ENCODE measurements at regions not wholly inside any gene's neighbourhood (a gene's known extent, or its start where the extent isn't known, plus 50 kb on each side); places are given as distances from the start of the nearest gene placed in this dataset.

DNA sequence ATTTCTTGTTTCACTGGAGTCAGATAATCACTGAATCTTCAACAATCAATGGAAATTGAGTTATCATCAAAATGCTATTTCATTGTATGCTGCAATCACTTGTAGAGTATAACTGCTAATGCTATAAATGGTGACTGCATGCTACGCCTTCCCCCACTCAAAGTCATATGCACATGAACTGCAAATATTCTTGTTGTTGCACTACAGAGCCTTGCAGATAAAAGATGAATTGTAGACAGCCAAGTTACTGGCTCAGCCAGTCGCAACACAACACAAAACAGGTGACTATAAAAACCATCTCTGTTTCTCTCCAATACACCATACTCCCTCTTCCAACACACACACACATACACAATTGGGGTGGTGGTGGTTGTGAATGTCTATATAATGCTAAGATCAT, 171.0 kb upstream of the HMGA2 start:
- H3K27me3 ChIP-seq (ENCODE audit: control insufficient read depth in 3 of 3, insufficient read depth in 3 of 3, low read length in 3 of 3), result no peaks in the 10 kb centered on the region
- WGBS, 3 donors, result 89 to 92% (median 91%) methylated on average over 2 of the region's 2 CpGs
- DNase-seq (no peak), FAIRE-seq (no peak)
- no peak overlapping the region for H3K27ac ChIP-seq (ENCODE audit: low read depth in 1 of 3, low read length in 2 of 3)
- H3K4me3 ChIP-seq (ENCODE audit: low read depth in 1 of 3, low read length in 3 of 3), result no peak overlapping the region
- no peaks in the 10 kb centered on the region for H3K36me3 ChIP-seq (ENCODE audit: control insufficient read depth in 3 of 3, insufficient read depth in 2 of 3, low read depth in 1 of 3, low read length in 3 of 3)
- H3K4me1 ChIP-seq (ENCODE audit: control insufficient read depth in 3 of 3, insufficient read depth in 2 of 3, low read depth in 1 of 3, low read length in 2 of 3), result peaks cover 0 to 2% (median 0%) of the 10 kb centered on the region in 3 donors
- no peaks in the 10 kb centered on the region for H3K9me3 ChIP-seq (ENCODE audit: control insufficient read depth in 2 of 2, insufficient read depth in 1 of 2, low read depth in 1 of 2, low read length in 1 of 2)

DNA sequence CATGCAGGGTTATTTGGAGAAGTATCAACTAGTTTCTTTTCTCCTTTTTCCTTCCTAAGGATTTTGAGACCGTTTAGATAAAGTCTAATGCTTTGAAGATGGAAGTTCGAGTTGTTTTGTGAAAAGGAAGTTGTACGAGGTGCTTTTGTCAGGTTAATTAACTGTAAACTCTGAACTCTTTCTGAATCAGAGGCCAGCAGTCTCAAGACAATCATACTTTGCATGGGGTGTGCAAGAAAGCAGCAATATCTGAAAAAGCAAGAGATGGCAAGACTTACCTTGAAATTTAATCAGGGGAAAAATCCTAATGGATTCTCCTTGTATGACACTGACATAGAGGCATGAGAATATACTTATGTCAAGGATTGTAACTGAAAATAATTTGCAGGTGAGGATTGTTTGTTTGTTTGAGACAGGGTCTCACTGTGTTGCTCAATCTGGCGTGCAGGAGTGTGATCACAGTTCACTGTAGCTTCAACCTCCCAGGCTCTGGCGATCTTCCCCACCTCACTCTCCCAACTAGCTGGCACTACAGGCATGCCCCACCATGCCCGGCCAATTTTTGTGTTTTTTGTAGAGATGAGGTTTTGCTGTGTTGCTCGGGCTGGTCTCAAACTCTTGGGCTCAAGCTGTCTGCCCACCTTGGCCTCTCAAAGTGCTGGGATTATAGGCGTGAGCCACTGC, 170.2 kb upstream of the HMGA2 start:
- DNase-seq (peak; percentile 16 to 40), FAIRE-seq (no peak)
- Histone ChIP-seq H3K36me3 (ENCODE audit: control insufficient read depth in 3 of 3, insufficient read depth in 2 of 3, low read depth in 1 of 3, low read length in 3 of 3) (no peaks in the 10 kb centered on the region), H3K4me3 (ENCODE audit: low read depth in 1 of 3, low read length in 3 of 3) (no peak overlapping the region), H3K9me3 (ENCODE audit: control insufficient read depth in 2 of 2, insufficient read depth in 1 of 2, low read depth in 1 of 2, low read length in 1 of 2) (no peaks in the 10 kb centered on the region), H3K27me3 (ENCODE audit: control insufficient read depth in 3 of 3, insufficient read depth in 3 of 3, low read length in 3 of 3) (no peaks in the 10 kb centered on the region), H3K27ac (ENCODE audit: low read depth in 1 of 3, low read length in 2 of 3) (no peak overlapping the region), H3K4me1 (ENCODE audit: control insufficient read depth in 3 of 3, insufficient read depth in 2 of 3, low read depth in 1 of 3, low read length in 2 of 3) (peaks cover 0 to 2% (median 0%) of the 10 kb centered on the region in 3 donors)
- 51 to 68% (median 57%) methylated on average over 8 of the region's 8 CpGs for WGBS, 3 donors

DNA sequence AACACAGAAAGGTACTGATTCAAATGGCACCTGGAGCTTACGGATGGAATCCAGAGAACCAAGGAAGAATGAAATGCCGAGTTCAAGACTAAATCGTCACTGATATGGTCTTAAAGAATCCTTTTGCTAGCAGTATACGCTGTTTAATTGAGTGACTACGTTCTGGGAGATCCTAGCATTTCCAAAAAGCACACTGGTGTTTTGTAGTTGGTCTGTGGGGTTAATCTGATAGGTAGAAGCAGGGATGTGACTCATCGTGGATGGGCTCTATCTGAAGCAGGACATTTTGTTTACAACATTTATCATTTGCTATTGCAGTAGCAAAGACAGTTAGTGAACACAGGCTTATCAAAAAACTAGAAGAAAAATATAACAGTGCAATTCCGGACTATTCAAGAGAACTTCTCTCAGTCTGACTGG, 169.2 kb upstream of the HMGA2 start:
- no peaks in the 10 kb centered on the region for H3K9me3 ChIP-seq (ENCODE audit: control insufficient read depth in 2 of 2, insufficient read depth in 1 of 2, low read depth in 1 of 2, low read length in 1 of 2)
- DNase-seq (no peak), FAIRE-seq (no peak)
- H3K27ac ChIP-seq (ENCODE audit: low read depth in 1 of 3, low read length in 2 of 3), result no peak overlapping the region
- H3K36me3 ChIP-seq (ENCODE audit: control insufficient read depth in 3 of 3, insufficient read depth in 2 of 3, low read depth in 1 of 3, low read length in 3 of 3), result no peaks in the 10 kb centered on the region
- peaks cover 0 to 2% (median 0%) of the 10 kb centered on the region in 3 donors for H3K4me1 ChIP-seq (ENCODE audit: control insufficient read depth in 3 of 3, insufficient read depth in 2 of 3, low read depth in 1 of 3, low read length in 2 of 3)
- 85 to 91% (median 85%) methylated on average over 7 of the region's 7 CpGs for WGBS, 3 donors
- no peaks in the 10 kb centered on the region for H3K27me3 ChIP-seq (ENCODE audit: control insufficient read depth in 3 of 3, insufficient read depth in 3 of 3, low read length in 3 of 3)
- no peak overlapping the region for H3K4me3 ChIP-seq (ENCODE audit: low read depth in 1 of 3, low read length in 3 of 3)

DNA sequence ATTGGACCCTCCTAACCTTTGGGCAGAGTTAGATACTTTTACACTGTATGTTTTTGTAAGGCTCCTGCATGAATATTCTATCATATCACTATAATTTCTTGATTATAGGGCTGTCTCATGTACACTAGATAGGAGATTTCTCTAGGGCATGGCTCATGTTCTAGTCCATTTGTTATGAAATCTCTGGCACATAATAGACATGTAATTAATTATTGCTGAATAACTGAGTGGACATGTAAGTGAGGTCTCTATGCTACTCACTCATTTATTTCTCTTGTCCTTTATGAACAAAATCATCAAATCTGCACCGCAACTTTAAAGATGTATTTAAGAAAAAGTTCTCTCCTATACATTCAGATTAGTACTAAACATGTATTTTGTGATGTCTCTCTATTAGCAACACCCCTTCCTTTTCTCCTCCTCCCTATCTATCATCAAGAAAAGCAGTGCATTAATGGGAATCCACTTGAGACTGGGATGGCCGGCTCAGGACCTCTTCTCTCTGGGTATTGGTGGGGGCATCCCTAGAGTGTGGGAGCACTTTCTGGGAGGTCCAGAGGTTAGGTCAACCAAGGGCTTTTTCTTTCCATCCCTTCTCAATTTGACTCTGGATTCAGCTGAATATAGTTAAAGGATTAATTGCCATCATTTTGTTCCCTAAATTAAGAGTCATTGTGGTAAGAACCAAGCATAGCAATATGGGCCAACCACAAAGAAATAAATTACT, 168.0 kb upstream of the HMGA2 start:
- FAIRE-seq (no peak), DNase-seq (no peak)
- WGBS, 3 donors, result 85 to 93% (median 89%) methylated on average over 2 of the region's 2 CpGs
- H3K36me3 ChIP-seq (ENCODE audit: control insufficient read depth in 3 of 3, insufficient read depth in 2 of 3, low read depth in 1 of 3, low read length in 3 of 3), result no peaks in the 10 kb centered on the region
- H3K27ac ChIP-seq (ENCODE audit: low read depth in 1 of 3, low read length in 2 of 3), result no peak overlapping the region
- peaks cover 0 to 2% (median 0%) of the 10 kb centered on the region in 3 donors for H3K4me1 ChIP-seq (ENCODE audit: control insufficient read depth in 3 of 3, insufficient read depth in 2 of 3, low read depth in 1 of 3, low read length in 2 of 3)
- no peaks in the 10 kb centered on the region for H3K9me3 ChIP-seq (ENCODE audit: control insufficient read depth in 2 of 2, insufficient read depth in 1 of 2, low read depth in 1 of 2, low read length in 1 of 2)
- H3K4me3 ChIP-seq (ENCODE audit: low read depth in 1 of 3, low read length in 3 of 3), result no peak overlapping the region
- H3K27me3 ChIP-seq (ENCODE audit: control insufficient read depth in 3 of 3, insufficient read depth in 3 of 3, low read length in 3 of 3), result no peaks in the 10 kb centered on the region

DNA sequence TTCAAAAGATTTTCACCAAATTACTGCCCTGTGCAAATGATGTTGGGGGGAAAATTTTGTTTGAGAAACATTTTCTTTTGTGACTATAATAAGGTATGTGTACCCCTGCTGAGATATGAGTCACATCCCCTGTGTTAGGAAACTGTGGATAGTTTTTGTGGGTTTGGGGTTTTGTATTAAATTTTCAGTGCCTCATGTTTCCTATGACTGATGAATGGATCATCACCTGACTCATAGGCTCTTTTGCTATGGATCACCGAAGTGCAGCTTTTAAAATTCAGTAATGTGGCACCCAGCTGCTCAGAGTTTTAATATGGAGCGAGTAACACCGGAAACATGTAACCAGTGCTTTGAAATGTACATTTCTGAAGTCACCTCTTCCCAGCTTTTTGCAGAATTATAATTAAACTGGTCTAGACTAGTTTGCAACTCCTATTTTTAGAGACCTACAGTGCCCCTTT, 167.4 kb upstream of the HMGA2 start:
- Histone ChIP-seq H3K36me3 (ENCODE audit: control insufficient read depth in 3 of 3, insufficient read depth in 2 of 3, low read depth in 1 of 3, low read length in 3 of 3) (no peaks in the 10 kb centered on the region), H3K4me3 (ENCODE audit: low read depth in 1 of 3, low read length in 3 of 3) (no peak overlapping the region), H3K4me1 (ENCODE audit: control insufficient read depth in 3 of 3, insufficient read depth in 2 of 3, low read depth in 1 of 3, low read length in 2 of 3) (peaks cover 0 to 2% (median 0%) of the 10 kb centered on the region in 3 donors), H3K9me3 (ENCODE audit: control insufficient read depth in 2 of 2, insufficient read depth in 1 of 2, low read depth in 1 of 2, low read length in 1 of 2) (no peaks in the 10 kb centered on the region), H3K27ac (ENCODE audit: low read depth in 1 of 3, low read length in 2 of 3) (no peak overlapping the region), H3K27me3 (ENCODE audit: control insufficient read depth in 3 of 3, insufficient read depth in 3 of 3, low read length in 3 of 3) (no peaks in the 10 kb centered on the region)
- FAIRE-seq, result no peak
- 70 to 75% (median 72%) methylated on average over 3 of the region's 3 CpGs for WGBS, 3 donors
- DNase-seq, result no peak

DNA sequence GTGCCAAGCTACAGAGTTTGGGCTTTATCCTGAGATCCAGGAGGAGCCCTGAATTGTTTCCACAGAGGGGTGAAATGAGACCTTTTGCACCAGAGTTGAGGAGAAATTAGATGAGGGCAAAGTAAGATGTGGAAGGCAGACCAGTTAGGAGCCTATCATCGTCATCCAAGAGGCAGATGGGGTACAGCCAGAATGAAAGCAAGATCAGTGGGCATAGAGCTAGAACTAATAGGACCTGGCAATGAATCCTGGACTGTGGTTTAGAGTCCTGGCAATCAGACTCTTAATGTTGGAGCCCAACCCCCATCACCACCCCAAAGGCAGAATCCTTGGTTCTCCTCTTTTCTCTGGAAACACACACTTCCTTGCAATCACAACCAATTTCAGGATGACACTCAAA, 166.6 kb upstream of the HMGA2 start:
- Histone ChIP-seq H3K36me3 (ENCODE audit: control insufficient read depth in 3 of 3, insufficient read depth in 2 of 3, low read depth in 1 of 3, low read length in 3 of 3) (no peaks in the 10 kb centered on the region), H3K9me3 (ENCODE audit: control insufficient read depth in 2 of 2, insufficient read depth in 1 of 2, low read depth in 1 of 2, low read length in 1 of 2) (no peaks in the 10 kb centered on the region), H3K4me3 (ENCODE audit: low read depth in 1 of 3, low read length in 3 of 3) (no peak overlapping the region), H3K27ac (ENCODE audit: low read depth in 1 of 3, low read length in 2 of 3) (no peak overlapping the region), H3K27me3 (ENCODE audit: control insufficient read depth in 3 of 3, insufficient read depth in 3 of 3, low read length in 3 of 3) (no peaks in the 10 kb centered on the region), H3K4me1 (ENCODE audit: control insufficient read depth in 3 of 3, insufficient read depth in 2 of 3, low read depth in 1 of 3, low read length in 2 of 3) (peaks cover 0 to 2% (median 0%) of the 10 kb centered on the region in 3 donors)
- FAIRE-seq (no peak), DNase-seq (no peak)
- WGBS, 3 donors, result 80 to 91% (median 83%) methylated on average over 1 of the region's 1 CpG

DNA sequence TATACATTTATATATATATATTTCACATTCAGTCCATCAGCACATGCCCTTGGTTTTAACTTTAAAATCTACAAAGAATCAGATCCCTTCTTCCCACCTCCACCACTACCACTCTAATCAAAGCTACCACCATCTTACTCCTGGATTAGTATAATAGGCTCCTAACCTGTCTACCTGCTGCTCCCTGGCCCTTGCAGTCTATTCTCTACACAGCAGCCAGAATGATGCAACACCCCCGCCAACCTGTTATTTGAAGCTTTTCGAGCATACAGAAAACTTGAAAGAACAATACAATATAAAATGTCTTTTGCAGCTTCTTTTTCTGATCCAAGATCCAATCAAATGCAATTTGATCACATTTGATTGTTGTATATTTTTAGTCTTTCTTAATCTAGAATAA, 165.9 kb upstream of the HMGA2 start:
- FAIRE-seq, result no peak
- Histone ChIP-seq H3K4me3 (ENCODE audit: low read depth in 1 of 3, low read length in 3 of 3) (no peak overlapping the region), H3K36me3 (ENCODE audit: control insufficient read depth in 3 of 3, insufficient read depth in 2 of 3, low read depth in 1 of 3, low read length in 3 of 3) (no peaks in the 10 kb centered on the region), H3K27me3 (ENCODE audit: control insufficient read depth in 3 of 3, insufficient read depth in 3 of 3, low read length in 3 of 3) (no peaks in the 10 kb centered on the region), H3K9me3 (ENCODE audit: control insufficient read depth in 2 of 2, insufficient read depth in 1 of 2, low read depth in 1 of 2, low read length in 1 of 2) (no peaks in the 10 kb centered on the region), H3K27ac (ENCODE audit: low read depth in 1 of 3, low read length in 2 of 3) (no peak overlapping the region), H3K4me1 (ENCODE audit: control insufficient read depth in 3 of 3, insufficient read depth in 2 of 3, low read depth in 1 of 3, low read length in 2 of 3) (peaks cover 0 to 2% (median 0%) of the 10 kb centered on the region in 3 donors)
- no peak for DNase-seq
- 86 to 99% (median 94%) methylated on average over 2 of the region's 2 CpGs for WGBS, 3 donors

DNA sequence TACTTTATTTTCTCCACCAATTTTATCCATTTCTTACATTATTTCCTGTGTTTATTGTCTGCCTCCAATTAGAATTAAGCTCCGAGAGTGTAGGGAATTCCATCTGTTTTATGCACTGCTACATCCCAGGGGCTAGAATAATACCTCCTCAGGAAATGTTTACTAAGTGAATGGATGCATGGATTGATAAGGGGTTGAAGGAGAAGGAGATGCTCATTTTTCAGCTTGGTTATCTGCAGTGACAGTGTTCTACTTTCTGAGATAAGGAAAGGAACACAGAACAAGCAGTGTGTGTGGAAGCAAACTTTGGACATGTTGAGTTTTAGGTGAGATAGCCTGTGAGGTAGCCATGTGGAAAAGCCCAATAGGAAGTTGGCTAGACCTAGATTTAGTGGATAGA, 164.6 kb upstream of the HMGA2 start:
- Histone ChIP-seq H3K4me3 (ENCODE audit: low read depth in 1 of 3, low read length in 3 of 3) (no peak overlapping the region), H3K36me3 (ENCODE audit: control insufficient read depth in 3 of 3, insufficient read depth in 2 of 3, low read depth in 1 of 3, low read length in 3 of 3) (no peaks in the 10 kb centered on the region), H3K27ac (ENCODE audit: low read depth in 1 of 3, low read length in 2 of 3) (no peak overlapping the region), H3K27me3 (ENCODE audit: control insufficient read depth in 3 of 3, insufficient read depth in 3 of 3, low read length in 3 of 3) (no peaks in the 10 kb centered on the region), H3K9me3 (ENCODE audit: control insufficient read depth in 2 of 2, insufficient read depth in 1 of 2, low read depth in 1 of 2, low read length in 1 of 2) (peaks cover 0 to 3% of the 10 kb centered on the region in 2 donors), H3K4me1 (ENCODE audit: control insufficient read depth in 3 of 3, insufficient read depth in 2 of 3, low read depth in 1 of 3, low read length in 2 of 3) (no peaks in the 10 kb centered on the region)
- DNase-seq, result no peak
- 78 to 95% (median 90%) methylated on average over 1 of the region's 1 CpG for WGBS, 3 donors
- no peak for FAIRE-seq
